Uterus (tissue), 2 donors: ENCODE measurements at regions not wholly inside any gene's neighbourhood (a gene's known extent, or its start where the extent isn't known, plus 50 kb on each side); places are given as distances from the start of the nearest gene placed in this dataset.

Experiments
- POLR2A ChIP-seq, 2 donors: fragments of 450-650 bp; IDR thresholded peaks; one replicate each; pipeline ENCODE4 v1.6.1; 2016; ENCODE audit warnings: antibody characterized with exemption in 2 of 2, mild to moderate bottlenecking in 1 of 2, moderate library complexity in 1 of 2
- TF ChIP-seq, protein P1 (sequence below), 4 experiments: fragments of 200-600 bp in 2 of 4; fragments of 450-650 bp in 2 of 4; sonication (generic) in 2 of 4; IDR thresholded peaks; one replicate each; pipeline ENCODE4 v1.5.1; 2016 to 2019; ENCODE audit warnings: antibody characterized with exemption in 4 of 4, mild to moderate bottlenecking in 2 of 4, moderate library complexity in 1 of 4

GRCh38 chr2:223238301-223238700 lies 186.3 kb downstream of the KCNE4 start:
- TF ChIP-seq POLR2A (IDR thresholded peaks at IDR 0.05) = no peak
- TF ChIP-seq, protein P1, sequence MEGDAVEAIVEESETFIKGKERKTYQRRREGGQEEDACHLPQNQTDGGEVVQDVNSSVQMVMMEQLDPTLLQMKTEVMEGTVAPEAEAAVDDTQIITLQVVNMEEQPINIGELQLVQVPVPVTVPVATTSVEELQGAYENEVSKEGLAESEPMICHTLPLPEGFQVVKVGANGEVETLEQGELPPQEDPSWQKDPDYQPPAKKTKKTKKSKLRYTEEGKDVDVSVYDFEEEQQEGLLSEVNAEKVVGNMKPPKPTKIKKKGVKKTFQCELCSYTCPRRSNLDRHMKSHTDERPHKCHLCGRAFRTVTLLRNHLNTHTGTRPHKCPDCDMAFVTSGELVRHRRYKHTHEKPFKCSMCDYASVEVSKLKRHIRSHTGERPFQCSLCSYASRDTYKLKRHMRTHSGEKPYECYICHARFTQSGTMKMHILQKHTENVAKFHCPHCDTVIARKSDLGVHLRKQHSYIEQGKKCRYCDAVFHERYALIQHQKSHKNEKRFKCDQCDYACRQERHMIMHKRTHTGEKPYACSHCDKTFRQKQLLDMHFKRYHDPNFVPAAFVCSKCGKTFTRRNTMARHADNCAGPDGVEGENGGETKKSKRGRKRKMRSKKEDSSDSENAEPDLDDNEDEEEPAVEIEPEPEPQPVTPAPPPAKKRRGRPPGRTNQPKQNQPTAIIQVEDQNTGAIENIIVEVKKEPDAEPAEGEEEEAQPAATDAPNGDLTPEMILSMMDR (IDR thresholded peaks at IDR 0.05) = no peak
